CD4-positive, alpha-beta T cell treated with Interleukin-4 for 1 hour (primary cell): ENCODE measurements at regions not wholly inside any gene's neighbourhood (a gene's known extent, or its start where the extent isn't known, plus 50 kb on each side); places are given as distances from the start of the nearest gene placed in this dataset.

Experiments used
- DNase-seq, 2 donors: peaks; one replicate each; pipeline ENCODE4 v3.0.0-alpha.2; 2020 to 2022

- no peak for DNase-seq
These were observed 245.4 kb downstream of the BUD13 start for GRCh38 chr11:116527180-116527991.

GRCh38 chr11:116525961-116526495 is 246.8 kb downstream of the BUD13 start:
- no peak for DNase-seq

- DNase-seq: no peak
These were observed 253.3 kb downstream of the BUD13 start for GRCh38 chr11:116519499-116519898.

- no peak for DNase-seq
These were observed 254.6 kb downstream of the BUD13 start for GRCh38 chr11:116518141-116518540.

- DNase-seq: no peak
These were observed 255.2 kb downstream of the BUD13 start for GRCh38 chr11:116517584-116517983.

- DNase-seq: no peak
These were observed 255.7 kb downstream of the BUD13 start for GRCh38 chr11:116517077-116517476.

GRCh38 chr11:116515664-116516184 is 257.1 kb downstream of the BUD13 start:
- DNase-seq: no peak

- DNase-seq: no peak
These were observed 258.9 kb downstream of the BUD13 start for GRCh38 chr11:116513894-116514293.

GRCh38 chr11:116513278-116513823 is 259.4 kb downstream of the BUD13 start:
- DNase-seq: no peak

- no peak for DNase-seq
These were observed 259.9 kb downstream of the BUD13 start for GRCh38 chr11:116512841-116513240.

GRCh38 chr11:116511684-116512083 is 261.1 kb downstream of the BUD13 start:
- DNase-seq: no peak

GRCh38 chr11:116510886-116511650 is 261.7 kb downstream of the BUD13 start:
- DNase-seq: no peak

GRCh38 chr11:116510166-116510565 is 262.6 kb downstream of the BUD13 start:
- DNase-seq: no peak

GRCh38 chr11:116509551-116509950 is 263.2 kb downstream of the BUD13 start:
- no peak for DNase-seq

- no peak for DNase-seq
These were observed 264.7 kb downstream of the BUD13 start for GRCh38 chr11:116507849-116508695.

- no peak for DNase-seq
These were observed 265.8 kb downstream of the BUD13 start for GRCh38 chr11:116507016-116507415.

GRCh38 chr11:116506263-116506825 is 266.4 kb downstream of the BUD13 start:
- DNase-seq: no peak

GRCh38 chr11:116505298-116506262 is 267.2 kb downstream of the BUD13 start:
- no peak for DNase-seq

- DNase-seq: no peak
These were observed 268.1 kb downstream of the BUD13 start for GRCh38 chr11:116504541-116505297.
